Stimulated activated naive CD4-positive, alpha-beta T cell (primary cell): ENCODE measurements at regions not wholly inside any gene's neighbourhood (a gene's known extent, or its start where the extent isn't known, plus 50 kb on each side); places are given as distances from the start of the nearest gene placed in this dataset.

Experiments used
- DNase-seq, 6 experiments: peaks; one replicate each; lab custom pipeline; 2025; lab: John Stamatoyannopoulos, UW

DNA sequence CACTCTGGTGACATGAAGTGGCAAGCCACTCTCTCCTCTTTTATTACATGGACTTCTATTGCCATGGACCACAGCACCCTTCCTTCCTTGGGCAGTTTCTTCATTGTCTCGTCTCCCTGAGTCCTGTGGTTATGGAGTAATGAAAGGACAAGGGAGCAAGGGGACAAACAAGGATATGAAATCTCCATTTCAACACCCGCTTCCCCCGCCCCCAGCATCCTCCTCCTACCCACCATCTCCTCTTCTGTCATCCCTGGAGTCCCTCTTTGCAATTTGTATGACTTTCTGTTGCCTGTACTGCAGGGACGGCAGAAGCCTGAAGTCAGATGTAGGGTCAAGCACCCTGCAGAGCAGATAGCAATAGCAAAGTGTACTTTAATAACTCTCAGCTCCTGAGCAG is 300.7 kb upstream of the CLINT1 start:
- DNase-seq: no peak

DNA sequence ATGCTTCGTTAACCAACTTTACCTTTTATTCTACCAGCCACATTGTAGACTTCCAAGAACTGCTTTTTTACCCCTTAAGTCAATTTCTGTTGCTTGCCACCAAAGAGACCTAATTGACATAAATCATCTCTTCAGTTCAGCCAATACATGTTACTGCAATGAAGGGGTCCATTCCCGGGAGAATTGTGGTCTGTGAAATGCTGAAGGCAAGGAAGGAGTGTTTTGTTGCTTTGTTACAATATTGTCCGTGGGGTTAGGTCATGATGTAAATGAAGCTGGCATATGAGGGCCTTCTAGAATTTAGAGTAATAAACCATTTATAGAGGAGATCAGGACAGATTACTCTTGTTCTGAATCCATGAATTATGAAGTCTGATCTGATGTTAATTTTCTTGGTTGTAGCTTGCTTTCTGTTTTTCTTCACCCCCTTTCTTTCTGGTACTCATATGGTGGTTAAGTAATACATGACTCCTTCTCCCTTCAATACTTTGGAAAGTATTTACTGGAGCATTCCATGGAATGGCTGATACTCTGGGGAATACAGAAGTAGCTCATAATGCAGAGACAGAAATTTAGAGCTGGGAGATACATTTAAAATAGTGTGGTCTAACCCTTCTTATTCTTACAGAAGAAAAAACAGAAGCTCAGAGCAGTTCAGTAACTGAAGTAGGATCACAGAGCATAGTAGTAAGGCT is 297.0 kb upstream of the CLINT1 start:
- no peak for DNase-seq

GRCh38 chr5:158155067-158155466 is 296.1 kb upstream of the CLINT1 start:
- DNase-seq: no peak

DNA sequence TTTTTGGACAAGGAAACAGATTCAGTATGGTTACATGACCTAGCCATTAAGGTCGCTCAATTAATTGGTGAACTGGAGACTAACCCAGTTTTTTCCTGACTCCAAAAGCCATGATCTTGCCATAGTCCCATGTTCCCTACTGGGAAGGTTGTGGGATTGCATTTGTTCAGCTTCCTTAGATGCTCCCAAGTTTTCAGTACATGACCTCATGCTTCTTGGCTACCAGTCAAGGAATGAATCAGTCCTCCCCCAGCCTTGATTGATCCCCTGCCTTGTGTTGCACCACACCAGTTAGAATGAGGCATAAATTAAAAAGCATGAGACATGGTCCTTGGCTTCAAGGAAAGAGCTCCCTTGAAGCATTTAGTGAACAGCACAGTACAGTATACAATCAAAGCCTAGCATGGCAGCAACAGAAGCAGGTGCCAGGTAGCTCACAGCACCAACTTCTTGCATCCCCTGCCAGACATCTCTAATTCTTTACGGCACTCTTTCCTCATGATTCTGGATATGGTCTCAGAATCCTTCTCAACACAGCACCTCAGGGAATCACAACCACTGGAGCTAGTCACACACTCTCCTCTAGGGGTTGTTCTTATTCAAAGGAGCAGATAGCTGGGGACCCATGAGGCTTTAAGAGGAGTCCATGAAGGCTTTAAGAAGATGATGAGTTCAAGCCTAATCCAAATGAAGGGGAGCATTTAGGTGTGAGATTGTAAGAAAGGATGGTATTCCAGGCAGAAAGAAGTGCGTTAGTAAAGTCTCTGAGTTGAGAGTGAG is 295.5 kb upstream of the CLINT1 start:
- no peak for DNase-seq

DNA sequence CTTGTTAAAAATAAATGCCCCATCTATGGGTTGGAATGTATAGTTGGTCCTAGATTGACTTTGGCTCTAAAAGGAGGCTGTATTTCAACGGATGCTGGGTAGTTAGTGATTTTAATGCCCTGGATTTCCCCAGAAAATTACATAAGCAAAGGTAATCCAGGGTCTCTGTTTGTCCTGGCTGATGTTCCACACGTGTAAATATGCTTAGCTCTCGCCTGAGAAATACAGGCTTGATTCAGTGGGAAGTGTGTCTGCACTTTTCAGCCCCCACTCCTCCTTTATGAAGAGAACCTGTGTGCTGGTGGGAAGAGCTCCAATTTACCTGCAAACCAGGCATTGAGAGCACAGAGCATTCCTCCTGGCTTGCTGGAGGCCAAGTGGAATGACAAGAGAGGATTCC is 294.6 kb upstream of the CLINT1 start:
- DNase-seq: no peak

- no peak for DNase-seq
Observed at GRCh38 chr5:158152136-158152535, 293.2 kb upstream of the CLINT1 start.

- DNase-seq: no peak
Observed at GRCh38 chr5:158147227-158147626, 288.3 kb upstream of the CLINT1 start.

DNA sequence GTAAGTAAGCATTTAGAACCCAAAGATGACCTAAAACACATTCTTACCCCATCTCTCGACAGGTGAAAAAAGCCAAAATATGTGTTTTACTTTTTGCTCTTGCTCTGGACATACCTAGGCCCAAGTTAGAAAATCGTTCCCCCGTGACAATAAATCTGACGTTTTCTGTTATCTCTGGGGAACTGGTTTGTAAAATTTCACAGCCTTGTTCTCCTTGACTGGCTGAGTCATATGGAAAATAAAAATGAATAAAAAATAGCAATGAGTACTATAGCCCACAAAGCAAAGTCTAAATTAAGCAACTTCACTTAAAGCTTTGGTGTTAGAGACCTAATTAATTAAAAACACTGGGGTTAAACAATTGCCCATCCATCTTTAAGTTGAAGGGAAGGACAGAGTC is 286.9 kb upstream of the CLINT1 start:
- DNase-seq: no peak

DNA sequence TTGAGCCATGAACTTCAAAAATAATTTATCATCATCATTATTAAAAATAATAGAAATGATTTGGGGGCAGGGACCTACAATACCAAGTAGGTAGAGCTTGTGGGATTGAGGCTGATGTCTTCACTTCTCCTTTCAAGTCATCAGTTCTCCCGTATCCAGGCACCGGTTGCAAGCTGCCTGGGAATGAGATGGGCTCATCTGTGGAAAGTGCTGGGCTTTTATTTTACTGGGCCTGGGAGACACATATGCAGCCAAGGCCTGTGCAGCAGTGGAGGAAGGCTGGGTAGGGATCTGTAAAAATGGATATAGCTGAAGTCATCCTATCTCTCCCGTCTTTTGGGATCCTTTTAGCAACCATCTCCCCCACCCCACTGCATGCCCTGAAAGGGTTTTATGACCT is 284.1 kb upstream of the CLINT1 start:
- DNase-seq: no peak

- DNase-seq: no peak
Observed at GRCh38 chr5:158142156-158142555, 283.2 kb upstream of the CLINT1 start.

DNA sequence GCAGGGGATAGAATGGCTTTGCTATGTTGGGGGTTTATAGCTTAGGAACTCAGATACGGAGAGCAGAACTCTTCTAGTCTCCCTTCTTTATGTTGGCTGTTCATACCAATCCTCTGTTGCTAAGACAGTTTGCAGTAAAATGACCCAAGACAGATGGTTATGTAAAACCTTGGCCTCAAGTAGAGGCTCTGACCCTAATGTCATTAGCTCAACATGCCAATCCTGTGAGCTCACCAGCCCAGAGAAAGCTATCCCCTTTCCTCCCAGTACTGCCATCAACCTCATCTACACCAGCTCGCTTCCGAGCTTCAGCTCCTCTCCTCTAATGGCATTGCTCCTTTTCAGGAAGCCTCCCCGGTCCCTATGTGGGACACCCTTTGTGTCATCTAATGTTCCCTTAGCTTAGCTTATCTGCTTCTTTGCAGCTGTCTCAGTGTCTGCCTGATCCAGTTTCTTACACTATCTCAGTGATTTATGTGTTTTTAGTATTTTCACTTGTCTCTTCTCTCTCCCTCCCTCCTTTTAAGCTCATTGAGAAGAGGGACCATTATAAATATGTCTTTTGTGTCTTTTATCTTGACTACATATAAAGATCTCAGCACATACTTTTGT is 281.3 kb upstream of the CLINT1 start:
- DNase-seq: no peak

- no peak for DNase-seq
Observed at GRCh38 chr5:158139161-158139560, 280.2 kb upstream of the CLINT1 start.

DNA sequence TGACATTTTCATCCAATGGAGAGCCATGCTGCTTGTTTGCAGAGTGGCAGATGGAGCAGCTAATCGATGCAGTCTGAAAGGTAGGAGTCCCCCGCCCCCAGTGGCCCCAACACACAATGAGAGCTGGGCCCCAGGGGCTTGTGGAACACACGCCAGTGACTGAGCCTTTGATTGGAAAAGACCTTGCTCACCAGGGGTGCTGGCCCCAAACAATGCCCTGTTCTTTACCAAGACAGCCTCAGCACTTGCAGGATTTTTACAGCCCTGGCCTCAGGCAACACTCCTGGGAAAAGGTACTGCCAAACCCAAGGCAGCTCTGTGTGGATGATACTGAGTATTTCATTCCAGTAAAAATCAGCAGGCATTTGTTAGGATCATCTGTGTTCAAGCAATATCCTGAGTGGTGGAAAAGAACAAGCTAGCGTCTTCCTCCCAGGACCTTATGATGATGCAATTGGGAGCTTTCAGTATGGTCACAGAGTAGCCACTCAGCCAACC is 276.8 kb upstream of the CLINT1 start:
- no peak for DNase-seq

DNA sequence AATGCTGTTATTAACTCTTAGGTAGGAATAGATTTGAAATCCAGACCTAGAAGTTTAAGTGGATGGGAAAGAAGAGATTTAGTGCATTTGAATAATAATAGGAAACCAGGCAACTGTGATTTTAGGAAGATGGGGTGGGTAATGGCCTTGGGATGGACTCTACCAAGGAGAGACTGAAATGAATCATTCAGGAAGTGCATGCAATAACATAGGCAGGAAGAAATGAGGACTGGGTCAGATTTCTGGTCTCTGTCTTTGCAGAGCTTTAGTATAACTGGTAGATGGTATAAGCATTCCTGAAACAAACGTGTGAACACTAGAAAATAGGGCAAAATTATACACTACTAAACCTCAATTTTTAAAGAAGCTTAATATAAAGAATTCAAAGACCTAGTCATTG is 274.4 kb upstream of the CLINT1 start:
- DNase-seq: no peak

DNA sequence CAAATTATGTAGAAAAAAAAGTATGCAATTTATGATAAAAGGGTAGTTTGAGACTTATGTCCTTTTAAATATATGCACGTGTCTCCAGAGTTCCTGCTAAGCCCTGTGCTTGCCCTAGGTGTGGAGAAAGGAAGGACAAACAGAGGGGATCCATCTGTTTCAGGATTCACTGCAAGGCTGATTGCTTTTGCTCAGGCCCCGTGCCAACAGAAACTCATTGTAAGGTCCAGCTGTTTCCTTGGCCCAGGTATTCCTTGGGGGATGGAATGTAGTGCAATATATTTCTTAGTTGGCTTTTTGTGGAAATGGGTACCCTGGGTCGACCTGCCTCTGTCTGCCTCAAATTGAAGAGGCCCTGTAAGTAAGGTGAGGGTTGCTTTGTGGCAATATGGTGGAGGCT is 268.6 kb upstream of the CLINT1 start:
- no peak for DNase-seq

- DNase-seq: no peak
Observed at GRCh38 chr5:158126442-158127405, 267.8 kb upstream of the CLINT1 start.

DNA sequence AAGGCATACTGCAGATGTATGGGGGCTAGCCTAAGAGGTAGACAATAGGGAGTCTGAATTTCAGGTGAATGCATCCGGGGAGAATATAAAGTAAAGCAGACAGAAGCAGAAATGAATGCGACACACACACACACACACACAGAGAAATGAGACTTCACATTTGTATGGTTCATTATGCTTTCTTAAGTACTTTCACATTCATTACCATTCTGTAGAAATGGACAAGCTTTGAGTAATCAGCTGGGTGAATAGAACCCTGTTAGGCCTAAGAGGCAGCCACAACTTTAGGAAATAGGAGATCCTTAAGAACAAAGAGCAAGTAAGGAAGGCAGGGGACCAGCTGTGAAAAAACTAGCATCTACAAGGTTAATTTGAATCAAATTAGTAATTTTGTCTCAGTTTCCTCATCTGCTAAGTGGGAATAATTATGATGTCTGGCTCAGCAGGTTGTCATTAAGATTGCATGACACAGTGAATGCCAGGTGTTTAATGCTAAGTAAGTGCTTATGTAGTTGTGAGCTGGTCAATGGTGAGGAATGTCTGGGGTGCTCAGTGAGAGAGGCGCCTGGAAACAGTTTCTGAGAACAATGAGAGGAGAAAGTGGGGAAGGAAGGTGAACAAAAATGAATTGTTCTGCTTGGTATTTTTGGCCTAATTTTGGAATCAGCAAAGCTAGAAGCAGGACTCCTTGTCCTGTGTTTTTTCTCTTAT is 265.8 kb upstream of the CLINT1 start:
- DNase-seq: no peak

DNA sequence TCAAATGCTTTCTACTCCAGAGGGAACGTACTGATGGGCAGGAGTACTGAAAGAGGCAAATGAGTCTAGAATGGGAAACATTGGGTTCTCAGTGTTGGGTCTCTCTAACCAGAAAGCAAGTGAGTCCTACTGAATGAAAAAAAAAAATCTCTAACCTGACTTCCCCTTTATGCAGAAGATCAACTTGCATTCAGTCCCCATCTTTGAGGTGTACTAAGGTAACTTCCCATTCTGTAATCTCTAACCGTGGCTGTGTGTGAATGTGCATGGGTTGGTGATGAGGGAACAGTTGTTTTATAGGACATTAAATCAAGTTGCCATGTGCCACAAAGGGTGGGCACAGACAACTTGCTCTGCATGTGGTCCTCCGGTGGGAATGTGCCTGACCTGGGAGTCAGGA is 264.6 kb upstream of the CLINT1 start:
- no peak for DNase-seq

DNA sequence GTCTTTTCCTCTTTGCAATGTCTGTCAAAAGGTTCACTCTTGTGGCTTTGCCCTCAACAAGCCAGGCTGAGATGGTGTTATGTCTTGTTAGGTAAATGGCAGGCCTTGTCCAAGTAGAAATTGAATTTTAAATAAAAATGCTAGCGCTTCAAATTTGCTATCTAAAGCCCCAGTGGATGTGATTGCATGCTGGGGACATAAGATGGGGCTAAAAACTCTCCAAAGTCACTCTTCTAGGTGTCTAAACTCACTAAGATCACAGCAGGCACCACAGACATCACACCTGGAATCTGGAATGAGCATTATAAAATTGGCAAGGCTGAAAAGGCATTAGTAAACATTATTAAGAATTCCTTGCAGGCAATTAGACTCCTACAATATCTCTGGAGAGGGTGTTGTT is 262.7 kb upstream of the CLINT1 start:
- DNase-seq: no peak

GRCh38 chr5:158120760-158121159 is 261.8 kb upstream of the CLINT1 start:
- DNase-seq: no peak
